ENCODE measurements at regions not wholly inside any gene's neighbourhood (a gene's known extent, or its start where the extent isn't known, plus 50 kb on each side); places are given as distances from the start of the nearest gene placed in this dataset.

GRCh38 chr13:22469452-22469851, 711.3 kb upstream of the SGCG start:
- Mint-ChIP-seq H3K36me3 (ENCODE audit: low read depth) (no peaks in the 10 kb centered on the region), H3K4me1 (peaks cover 23% of the 10 kb centered on the region), H3K27ac (peak overlapping the region; percentile 37 to 74 (median 69)), H3K27me3 (ENCODE audit: low read depth) (no peaks in the 10 kb centered on the region), H3K9me3 (no peaks in the 10 kb centered on the region), H3K4me3 (no peak overlapping the region)
- TF ChIP-seq, protein P1, sequence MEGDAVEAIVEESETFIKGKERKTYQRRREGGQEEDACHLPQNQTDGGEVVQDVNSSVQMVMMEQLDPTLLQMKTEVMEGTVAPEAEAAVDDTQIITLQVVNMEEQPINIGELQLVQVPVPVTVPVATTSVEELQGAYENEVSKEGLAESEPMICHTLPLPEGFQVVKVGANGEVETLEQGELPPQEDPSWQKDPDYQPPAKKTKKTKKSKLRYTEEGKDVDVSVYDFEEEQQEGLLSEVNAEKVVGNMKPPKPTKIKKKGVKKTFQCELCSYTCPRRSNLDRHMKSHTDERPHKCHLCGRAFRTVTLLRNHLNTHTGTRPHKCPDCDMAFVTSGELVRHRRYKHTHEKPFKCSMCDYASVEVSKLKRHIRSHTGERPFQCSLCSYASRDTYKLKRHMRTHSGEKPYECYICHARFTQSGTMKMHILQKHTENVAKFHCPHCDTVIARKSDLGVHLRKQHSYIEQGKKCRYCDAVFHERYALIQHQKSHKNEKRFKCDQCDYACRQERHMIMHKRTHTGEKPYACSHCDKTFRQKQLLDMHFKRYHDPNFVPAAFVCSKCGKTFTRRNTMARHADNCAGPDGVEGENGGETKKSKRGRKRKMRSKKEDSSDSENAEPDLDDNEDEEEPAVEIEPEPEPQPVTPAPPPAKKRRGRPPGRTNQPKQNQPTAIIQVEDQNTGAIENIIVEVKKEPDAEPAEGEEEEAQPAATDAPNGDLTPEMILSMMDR (IDR thresholded peaks at IDR 0.05; ENCODE audit: unreplicated experiment in 3 of 3) = no peak

GRCh38 chr13:22470075-22470474, 710.7 kb upstream of the SGCG start:
- Mint-ChIP-seq H3K9me3 (no peaks in the 10 kb centered on the region), H3K4me1 (peaks cover 23% of the 10 kb centered on the region), H3K27ac (peak overlapping the region in 2 of 3 experiments; percentile 7 to 74), H3K36me3 (ENCODE audit: low read depth) (no peaks in the 10 kb centered on the region), H3K4me3 (no peak overlapping the region), H3K27me3 (ENCODE audit: low read depth) (no peaks in the 10 kb centered on the region)
- TF ChIP-seq, protein P1 (IDR thresholded peaks at IDR 0.05; ENCODE audit: unreplicated experiment in 3 of 3) = no peak

GRCh38 chr13:22482496-22483000, 698.2 kb upstream of the SGCG start:
- Mint-ChIP-seq H3K4me1 (peaks cover 13% of the 10 kb centered on the region), H3K27ac (no peak overlapping the region), H3K36me3 (ENCODE audit: low read depth) (no peaks in the 10 kb centered on the region), H3K4me3 (no peak overlapping the region), H3K27me3 (ENCODE audit: low read depth) (no peaks in the 10 kb centered on the region), H3K9me3 (peaks cover 13% of the 10 kb centered on the region)
- TF ChIP-seq, protein P1 (IDR thresholded peaks at IDR 0.05; ENCODE audit: unreplicated experiment in 3 of 3) = no peak

DNA sequence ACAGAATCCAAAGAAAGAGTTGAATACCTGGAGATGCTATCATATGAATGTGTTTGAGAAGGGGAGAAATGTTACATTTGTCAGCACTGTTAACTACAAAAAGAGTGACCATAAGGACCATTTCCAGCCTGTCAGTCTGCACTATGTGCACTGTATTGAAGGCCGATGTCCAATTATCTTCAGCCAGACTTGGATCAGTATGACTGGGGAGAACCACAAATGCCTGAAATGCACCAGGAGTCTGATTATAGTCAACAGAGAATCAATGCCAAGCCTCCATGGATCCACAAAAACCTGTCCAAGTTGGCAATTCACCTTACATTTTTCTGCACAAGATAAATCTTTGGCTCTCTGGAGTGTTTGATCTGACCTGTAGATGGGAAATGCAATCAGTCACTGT, 697.5 kb upstream of the SGCG start:
- H3K27ac Mint-ChIP-seq = no peak overlapping the region
- TF ChIP-seq, protein P1 (IDR thresholded peaks at IDR 0.05; ENCODE audit: unreplicated experiment in 3 of 3) = no peak
- H3K27me3 Mint-ChIP-seq (ENCODE audit: low read depth) = no peaks in the 10 kb centered on the region
- H3K36me3 Mint-ChIP-seq (ENCODE audit: low read depth) = no peaks in the 10 kb centered on the region
- peaks cover 13% of the 10 kb centered on the region for H3K9me3 Mint-ChIP-seq
- H3K4me3 Mint-ChIP-seq = no peak overlapping the region
- peaks cover 13% of the 10 kb centered on the region for H3K4me1 Mint-ChIP-seq

DNA sequence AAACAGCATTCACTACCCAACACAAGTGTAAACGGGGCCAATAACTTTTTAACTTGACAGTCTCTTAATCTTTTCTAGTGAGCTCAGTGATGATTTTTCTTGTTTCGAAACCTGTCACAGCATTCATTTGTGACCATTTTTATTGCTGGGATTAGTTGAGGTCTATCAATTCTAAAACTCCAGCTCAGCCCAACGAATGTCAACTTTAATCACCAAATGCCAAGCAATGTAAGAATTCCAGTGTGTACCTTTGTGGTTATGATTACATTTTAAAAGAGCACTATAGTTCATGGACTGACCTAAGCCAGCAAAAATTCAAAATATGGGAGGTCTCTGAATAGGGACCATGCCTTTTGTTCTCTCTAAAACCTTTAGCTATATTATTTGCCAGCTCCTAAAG, 694.3 kb upstream of the SGCG start:
- Mint-ChIP-seq H3K4me3 (no peak overlapping the region), H3K27me3 (ENCODE audit: low read depth) (no peaks in the 10 kb centered on the region), H3K4me1 (peaks cover 13% of the 10 kb centered on the region), H3K36me3 (ENCODE audit: low read depth) (no peaks in the 10 kb centered on the region), H3K27ac (peak overlapping the region in 1 of 3 experiments; percentile 60), H3K9me3 (peaks cover 10% of the 10 kb centered on the region)
- TF ChIP-seq, protein P1 (IDR thresholded peaks at IDR 0.05; ENCODE audit: unreplicated experiment in 3 of 3) = no peak

- TF ChIP-seq, protein P1 (IDR thresholded peaks at IDR 0.05; ENCODE audit: unreplicated experiment in 3 of 3) = no peak
- no peaks in the 10 kb centered on the region for H3K27me3 Mint-ChIP-seq (ENCODE audit: low read depth)
- peaks cover 8% of the 10 kb centered on the region for H3K9me3 Mint-ChIP-seq
Observed at GRCh38 chr13:22487932-22488331, 692.8 kb upstream of the SGCG start.

More at GRCh38 chr13:22487932-22488331, 692.8 kb upstream of the SGCG start:
- no peak overlapping the region for H3K27ac Mint-ChIP-seq
- peaks cover 13% of the 10 kb centered on the region for H3K4me1 Mint-ChIP-seq
- H3K4me3 Mint-ChIP-seq = no peak overlapping the region
- H3K36me3 Mint-ChIP-seq (ENCODE audit: low read depth) = no peaks in the 10 kb centered on the region

Data from nephron (organoid).